Common myeloid progenitor, CD34-positive (primary cell): ENCODE measurements at regions not wholly inside any gene's neighbourhood (a gene's known extent, or its start where the extent isn't known, plus 50 kb on each side); places are given as distances from the start of the nearest gene placed in this dataset.

Source experiments
- CTCF ChIA-PET: fragments of 350-600 bp; sonication (Branson Sonifier 250); formaldehyde crosslinking; loops from one replicate; lab custom pipeline; 2021; ENCODE audit warnings: antibody characterized with exemption; lab: Charles Lee
- POLR2A ChIA-PET: fragments of 350-600 bp; sonication (Branson Sonifier 250); formaldehyde crosslinking; loops from one replicate; lab custom pipeline; 2021; ENCODE audit warnings: antibody characterized with exemption; lab: Charles Lee
- DNase-seq, 3 donors: peaks; one replicate each; pipeline versions ENCODE4 v3.0.0 to v3.0.0-alpha.2; 2013
- H3K27ac ChIP-seq, 2 experiments: 1 replicate in 1 of 2; 2 replicates in 1 of 2; pipeline ENCODE4 v1.7.0; 2013; ENCODE audit warnings: inconsistent platforms in 2 of 2, low read length in 2 of 2, mild to moderate bottlenecking in 2 of 2, low read depth in 1 of 2, moderate library complexity in 1 of 2; ENCODE audit not compliant: severe bottlenecking in 2 of 2, insufficient read depth in 1 of 2, poor library complexity in 1 of 2
- H3K27me3 ChIP-seq, 5 experiments: replicated peaks in 2 of 5; 1 replicate in 3 of 5; 2 replicates in 2 of 5; pipeline versions ENCODE4 v1.6.1 to v1.7.0; 2013; ENCODE audit warnings: low read length in 4 of 5, mild to moderate bottlenecking in 2 of 5, moderate library complexity in 2 of 5, inconsistent platforms in 1 of 5; ENCODE audit not compliant: insufficient read depth in 5 of 5, control insufficient read depth in 4 of 5
- H3K36me3 ChIP-seq, 4 experiments: 1 replicate in 2 of 4; 2 replicates in 2 of 4; pipeline versions ENCODE4 v1.6.1 to v1.7.0; 2013; ENCODE audit warnings: low read length in 3 of 4, control low read depth in 1 of 4, mild to moderate bottlenecking in 1 of 4; ENCODE audit not compliant: control insufficient read depth in 4 of 4, insufficient read depth in 4 of 4
- H3K4me1 ChIP-seq, 4 experiments: 1 replicate in 3 of 4; 2 replicates in 1 of 4; pipeline versions ENCODE4 v1.6.1 to v1.7.1; 2013; ENCODE audit warnings: low read length in 3 of 4, mild to moderate bottlenecking in 3 of 4, control low read depth in 1 of 4, inconsistent platforms in 1 of 4, moderate library complexity in 1 of 4; ENCODE audit not compliant: control insufficient read depth in 4 of 4, insufficient read depth in 4 of 4; ENCODE audit errors: control extremely low read depth in 1 of 4
- H3K4me3 ChIP-seq, 7 experiments: 1 replicate in 4 of 7; 2 replicates in 3 of 7; pipeline versions ENCODE4 v1.5.1 to v1.7.0; 2013; ENCODE audit warnings: mild to moderate bottlenecking in 7 of 7, low read length in 6 of 7, moderate library complexity in 6 of 7, inconsistent platforms in 2 of 7, low read depth in 2 of 7, control low read depth in 1 of 7; ENCODE audit not compliant: insufficient read depth in 4 of 7, control insufficient read depth in 1 of 7; ENCODE audit errors: extremely low read depth in 1 of 7
- H3K9me3 ChIP-seq, 5 experiments: 1 replicate in 4 of 5; 2 replicates in 1 of 5; pipeline versions ENCODE4 v1.6.1 to v1.7.1; 2013; ENCODE audit warnings: low read length in 4 of 5, mild to moderate bottlenecking in 2 of 5, inconsistent platforms in 1 of 5, low read depth in 1 of 5, moderate library complexity in 1 of 5; ENCODE audit not compliant: control insufficient read depth in 4 of 5, insufficient read depth in 2 of 5; ENCODE audit errors: control extremely low read depth in 1 of 5
- WGBS: methylation state at CpG from one replicate; pipeline ENCODE4 v1.1.5; 2013; ENCODE audit not compliant: insufficient coverage; 5-methylcytosine and 5-hydroxymethylcytosine counted together

- ChIA-PET POLR2A (no interaction called here), CTCF (interaction anchor here (3.5 kb wide), 1 partner anchor 18 kb away, joined by 10 read pairs; no protein-coding TSS in a partner anchor)
Observed at GRCh38 chr10:64060389-64060788, 539.2 kb downstream of the REEP3 start.

GRCh38 chr10:64062793-64063192 is 541.6 kb downstream of the REEP3 start:
- Histone ChIP-seq H3K36me3 (no peaks in the 10 kb centered on the region), H3K4me1 (peaks cover 0 to 10% (median 4%) of the 10 kb centered on the region in 4 experiments), H3K4me3 (no peak overlapping the region), H3K27me3 (no peaks in the 10 kb centered on the region), H3K9me3 (no peaks in the 10 kb centered on the region), H3K27ac (no peak overlapping the region)
- WGBS: no CpG with 5 or more reads among the region's 4 CpGs
- CTCF ChIA-PET: interaction anchor here (0.9 kb wide), 1 partner anchor 10 kb away, joined by 4 read pairs; no protein-coding TSS in a partner anchor
- POLR2A ChIA-PET: no interaction called here
- DNase-seq: no peak

More at GRCh38 chr10:64060389-64060788, 539.2 kb downstream of the REEP3 start:
- Histone ChIP-seq H3K36me3 (no peaks in the 10 kb centered on the region), H3K9me3 (no peaks in the 10 kb centered on the region), H3K4me3 (no peak overlapping the region), H3K27ac (no peak overlapping the region), H3K4me1 (no peaks in the 10 kb centered on the region), H3K27me3 (no peaks in the 10 kb centered on the region)
- WGBS: 97% methylated on average over 5 of the region's 7 CpGs
- DNase-seq: no peak

- 8% methylated on average over 4 of the region's 4 CpGs for WGBS
- peak in 2 of 3 donors; percentile 44 to 45 for DNase-seq
- ChIA-PET POLR2A (no interaction called here), CTCF (interaction anchor here (1.4 kb wide), 1 partner anchor 26 kb away, joined by 5 read pairs; no protein-coding TSS in a partner anchor)
- no peaks in the 10 kb centered on the region for H3K9me3 ChIP-seq
- H3K27me3 ChIP-seq: no peaks in the 10 kb centered on the region
- peaks cover 0 to 10% (median 4%) of the 10 kb centered on the region in 4 experiments for H3K4me1 ChIP-seq
- H3K4me3 ChIP-seq: no peak overlapping the region
- no peaks in the 10 kb centered on the region for H3K36me3 ChIP-seq
- H3K27ac ChIP-seq: peak overlapping the region in 1 of 2 experiments; percentile 12
Observed at GRCh38 chr10:64067009-64067606, 545.9 kb downstream of the REEP3 start.

- H3K36me3 ChIP-seq: no peaks in the 10 kb centered on the region
- peaks cover 0 to 10% (median 4%) of the 10 kb centered on the region in 4 experiments for H3K4me1 ChIP-seq
- no peak overlapping the region for H3K27ac ChIP-seq
- no peak for DNase-seq
- POLR2A ChIA-PET: no interaction called here
- no peaks in the 10 kb centered on the region for H3K9me3 ChIP-seq
- no peak overlapping the region for H3K4me3 ChIP-seq
- CTCF ChIA-PET: interaction anchor here (1.4 kb wide), 1 partner anchor 27 kb away, joined by 5 read pairs; no protein-coding TSS in a partner anchor
- no peaks in the 10 kb centered on the region for H3K27me3 ChIP-seq
- 100% methylated on average over 2 of the region's 2 CpGs for WGBS
Observed at GRCh38 chr10:64067859-64068258, 546.7 kb downstream of the REEP3 start.

- POLR2A ChIA-PET: no interaction called here
- no CpG with 5 or more reads among the region's 1 CpG for WGBS
- CTCF ChIA-PET: no interaction called here
- Histone ChIP-seq H3K27ac (no peak overlapping the region), H3K9me3 (no peaks in the 10 kb centered on the region), H3K4me1 (peaks cover 0 to 10% (median 4%) of the 10 kb centered on the region in 4 experiments), H3K36me3 (no peaks in the 10 kb centered on the region), H3K4me3 (no peak overlapping the region), H3K27me3 (peaks cover 0 to 1% (median 0%) of the 10 kb centered on the region in 5 experiments)
- no peak for DNase-seq
Observed at GRCh38 chr10:64070241-64070640, 549.0 kb downstream of the REEP3 start.

GRCh38 chr10:64071218-64071617 is 550.0 kb downstream of the REEP3 start:
- POLR2A ChIA-PET: no interaction called here
- H3K27me3 ChIP-seq: peaks cover 0 to 1% (median 0%) of the 10 kb centered on the region in 5 experiments
- H3K36me3 ChIP-seq: no peaks in the 10 kb centered on the region
- peaks cover 0 to 10% (median 4%) of the 10 kb centered on the region in 4 experiments for H3K4me1 ChIP-seq
- CTCF ChIA-PET: no interaction called here
- DNase-seq: no peak
- no peak overlapping the region for H3K27ac ChIP-seq
- H3K9me3 ChIP-seq: no peaks in the 10 kb centered on the region
- WGBS: no CpG with 5 or more reads among the region's 5 CpGs
- no peak overlapping the region for H3K4me3 ChIP-seq

GRCh38 chr10:64075604-64076003 is 554.4 kb downstream of the REEP3 start:
- H3K9me3 ChIP-seq: no peaks in the 10 kb centered on the region
- peaks cover 0 to 4% (median 0%) of the 10 kb centered on the region in 5 experiments for H3K27me3 ChIP-seq
- no peaks in the 10 kb centered on the region for H3K4me1 ChIP-seq
- no peak overlapping the region for H3K27ac ChIP-seq
- POLR2A ChIA-PET: no interaction called here
- no peaks in the 10 kb centered on the region for H3K36me3 ChIP-seq
- DNase-seq: no peak
- 94% methylated on average over 2 of the region's 2 CpGs for WGBS
- CTCF ChIA-PET: interaction anchor here (1.2 kb wide), 1 partner anchor 11 kb away, joined by 3 read pairs; no protein-coding TSS in a partner anchor
- H3K4me3 ChIP-seq: no peak overlapping the region
